H1 (cell line): ENCODE measurements at regions not wholly inside any gene's neighbourhood (a gene's known extent, or its start where the extent isn't known, plus 50 kb on each side); places are given as distances from the start of the nearest gene placed in this dataset.

Source experiments
- CTCF ChIA-PET: fragments of 300-600 bp; sonication (Branson Sonifier 250); formaldehyde crosslinking; loops from one replicate; lab custom pipeline; 2021; ENCODE audit not compliant: partially characterized antibody; lab: Charles Lee
- POLR2A ChIA-PET: fragments of 300-600 bp; sonication (Branson Sonifier 250); formaldehyde crosslinking; loops from one replicate; lab custom pipeline; 2021; ENCODE audit warnings: inconsistent platforms; ENCODE audit not compliant: partially characterized antibody; lab: Charles Lee
- DNase-seq, 2 experiments: peaks; one replicate each; pipeline versions ENCODE4 v3.0.0 to v3.0.0-alpha.2; 2010 to 2022; ENCODE audit warnings: low spot score in 2 of 2, low read depth in 1 of 2, mixed read lengths in 1 of 2
- FAIRE-seq: peaks from 2 replicates; lab custom pipeline; 2011; peaks lifted over from hg19 to GRCh38; lab: Jason Lieb, UNC
- H2AFZ ChIP-seq: 2 replicates; pipeline ENCODE4 v1.8.1; 2012; ENCODE audit warnings: low read length, inconsistent platforms
- H2AK5ac ChIP-seq: 2 replicates; pipeline ENCODE4 v1.6.1; 2013; ENCODE audit warnings: low read depth, low read length
- H2BK120ac ChIP-seq: replicated peaks from 2 replicates; pipeline ENCODE3; 2013; ENCODE audit warnings: low read depth, low read length, inconsistent platforms
- H2BK12ac ChIP-seq: 2 replicates; pipeline ENCODE4 v1.6.1; 2013; ENCODE audit warnings: low read depth, low read length
- H2BK15ac ChIP-seq: 2 replicates; pipeline ENCODE4 v1.6.1; 2013; ENCODE audit warnings: low read length
- H2BK20ac ChIP-seq: 2 replicates; pipeline ENCODE4 v1.6.1; 2013; ENCODE audit warnings: low read length
- H2BK5ac ChIP-seq: 2 replicates; pipeline ENCODE4 v1.6.1; 2013; ENCODE audit warnings: low read depth, low read length
- H3K14ac ChIP-seq: 2 replicates; pipeline ENCODE4 v1.6.1; 2013; ENCODE audit warnings: inconsistent platforms; ENCODE audit not compliant: insufficient read length
- H3K18ac ChIP-seq: 2 replicates; pipeline ENCODE4 v1.6.1; 2013; ENCODE audit warnings: low read length; ENCODE audit errors: extremely low read depth
- H3K23ac ChIP-seq: 2 replicates; pipeline ENCODE4 v1.6.1; 2013; ENCODE audit warnings: inconsistent platforms; ENCODE audit not compliant: insufficient read length
- H3K23me2 ChIP-seq: 2 replicates; pipeline ENCODE4 v1.6.1; 2013; ENCODE audit warnings: low read depth, low read length
- H3K27ac ChIP-seq: 2 replicates; pipeline ENCODE4 v1.6.1; 2011; ENCODE audit warnings: low read depth, low read length, inconsistent platforms
- H3K27me3 ChIP-seq, 4 experiments: replicated peaks in 1 of 4; 1 replicate in 1 of 4; 2 replicates in 3 of 4; pipeline versions ENCODE4 v1.6.1 to v1.8.1; 2011 to 2013; ENCODE audit warnings: low read length in 3 of 4, mild to moderate bottlenecking in 3 of 4, inconsistent platforms in 2 of 4, mixed read lengths in 2 of 4, moderate library complexity in 1 of 4; ENCODE audit not compliant: control insufficient read depth in 3 of 4, insufficient read depth in 3 of 4; ENCODE audit errors: extremely low read depth in 1 of 4
- H3K36me3 ChIP-seq, 4 experiments: 2 replicates each; pipeline versions ENCODE4 v1.6.1 to v1.8.1; 2011 to 2013; ENCODE audit warnings: mild to moderate bottlenecking in 4 of 4, low read length in 3 of 4, moderate library complexity in 2 of 4, control low read depth in 1 of 4, inconsistent platforms in 1 of 4; ENCODE audit not compliant: insufficient read depth in 4 of 4, control insufficient read depth in 2 of 4
- H3K4ac ChIP-seq: replicated peaks from 2 replicates; pipeline ENCODE3; 2013; ENCODE audit warnings: low read length, low read depth, mixed read lengths, inconsistent platforms; ENCODE audit not compliant: insufficient read length
- H3K4me1 ChIP-seq, 4 experiments: replicated peaks in 1 of 4; 1 replicate in 1 of 4; 2 replicates in 3 of 4; pipeline versions ENCODE4 v1.6.1 to v1.8.1; 2011 to 2013; ENCODE audit warnings: low read length in 3 of 4, inconsistent platforms in 2 of 4, mixed read lengths in 1 of 4; ENCODE audit not compliant: insufficient read depth in 4 of 4, control insufficient read depth in 3 of 4
- H3K4me2 ChIP-seq, 2 experiments: 2 replicates each; pipeline versions ENCODE4 v1.6.1 to v1.8.1; 2011 to 2013; ENCODE audit warnings: low read depth in 2 of 2, low read length in 2 of 2, control low read depth in 1 of 2, inconsistent platforms in 1 of 2, mild to moderate bottlenecking in 1 of 2; ENCODE audit not compliant: insufficient read depth in 1 of 2
- H3K4me3 ChIP-seq, 4 experiments: fragments of 200-600, 300-600 bp in 1 of 4; sonication (generic), shearing (Covaris generic), sonication (Bioruptor Twin) in 1 of 4; 2 replicates each; pipeline versions ENCODE4 v1.5.1 to v1.8.1; 2011 to 2016; ENCODE audit warnings: low read length in 4 of 4, low read depth in 3 of 4, control low read depth in 2 of 4, inconsistent platforms in 2 of 4, mild to moderate bottlenecking in 2 of 4, mixed read lengths in 1 of 4, moderate library complexity in 1 of 4; ENCODE audit not compliant: insufficient read depth in 2 of 4; ENCODE audit errors: extremely low read depth in 1 of 4
- H3K56ac ChIP-seq: replicated peaks from 2 replicates; pipeline ENCODE3; 2013; ENCODE audit warnings: low read depth, mild to moderate bottlenecking, mixed read lengths, low read length, inconsistent platforms; ENCODE audit not compliant: insufficient read length
- H3K79me1 ChIP-seq: 2 replicates; pipeline ENCODE4 v1.6.1; 2013; ENCODE audit warnings: low read depth, low read length, control low read depth
- H3K79me2 ChIP-seq, 2 experiments: 2 replicates each; pipeline versions ENCODE4 v1.6.1 to v1.8.1; 2012 to 2013; ENCODE audit warnings: low read length in 2 of 2, mild to moderate bottlenecking in 2 of 2, inconsistent platforms in 1 of 2; ENCODE audit not compliant: insufficient read depth in 2 of 2, control insufficient read depth in 1 of 2
- H3K9ac ChIP-seq, 4 experiments: replicated peaks in 1 of 4; 1 replicate in 1 of 4; 2 replicates in 3 of 4; pipeline versions ENCODE4 v1.6.1 to v1.8.1; 2011 to 2013; ENCODE audit warnings: low read depth in 3 of 4, low read length in 3 of 4, control low read depth in 2 of 4, mild to moderate bottlenecking in 2 of 4, moderate library complexity in 2 of 4, inconsistent platforms in 1 of 4; ENCODE audit errors: extremely low read depth in 1 of 4
- H3K9me3 ChIP-seq, 2 experiments: 2 replicates each; pipeline versions ENCODE4 v1.6.1 to v1.8.1; 2012 to 2013; ENCODE audit warnings: mild to moderate bottlenecking in 2 of 2, moderate library complexity in 2 of 2, control low read depth in 1 of 2, inconsistent platforms in 1 of 2, low read depth in 1 of 2, low read length in 1 of 2, mixed read lengths in 1 of 2; ENCODE audit not compliant: insufficient read depth in 2 of 2
- H4K20me1 ChIP-seq, 2 experiments: replicated peaks in 1 of 2; 2 replicates each; pipeline versions ENCODE3 to v1.8.1; 2011 to 2013; ENCODE audit warnings: inconsistent platforms in 2 of 2, low read length in 2 of 2, mild to moderate bottlenecking in 1 of 2; ENCODE audit not compliant: insufficient read depth in 2 of 2, control insufficient read depth in 1 of 2
- H4K5ac ChIP-seq: 2 replicates; pipeline ENCODE4 v1.6.1; 2013; ENCODE audit warnings: low read length, low read depth, mixed read lengths, inconsistent platforms; ENCODE audit not compliant: insufficient read length
- H4K8ac ChIP-seq: 2 replicates; pipeline ENCODE4 v1.8.0; 2013; ENCODE audit warnings: mild to moderate bottlenecking, moderate library complexity, low read length, inconsistent platforms; ENCODE audit not compliant: insufficient read depth; ENCODE audit errors: extremely low read depth
- H4K91ac ChIP-seq: replicated peaks from 2 replicates; pipeline ENCODE3; 2013; ENCODE audit warnings: low read length, mixed read lengths, inconsistent platforms; ENCODE audit not compliant: insufficient read length
- CTCF ChIP-seq, 3 experiments: IDR thresholded peaks; 1 replicate in 2 of 3; 2 replicates in 1 of 3; pipeline versions ENCODE4 v1.5.1 to v1.6.1; 2011; ENCODE audit warnings: low read length in 3 of 3, mild to moderate bottlenecking in 3 of 3, inconsistent platforms in 2 of 3, low read depth in 1 of 3, moderate library complexity in 1 of 3; ENCODE audit not compliant: insufficient read depth in 1 of 3; ENCODE audit errors: control extremely low read depth in 1 of 3
- FOSL1 ChIP-seq: IDR thresholded peaks from 2 replicates; pipeline ENCODE4 v1.6.1; 2011; ENCODE audit warnings: mild to moderate bottlenecking, low read depth, low read length, moderate library complexity; ENCODE audit not compliant: insufficient read depth
- JUN ChIP-seq: IDR thresholded peaks from 2 replicates; pipeline ENCODE4 v1.6.1; 2011; ENCODE audit warnings: low read depth, mild to moderate bottlenecking, improper control_type of control experiment, low read length
- RAD21 ChIP-seq, 2 experiments: IDR thresholded peaks in 1 of 2; conservative IDR thresholded peaks in 1 of 2; 2 replicates each; pipeline ENCODE4 v1.6.1; 2011; ENCODE audit warnings: low read depth in 2 of 2, low read length in 2 of 2, improper control_type of control experiment in 1 of 2, inconsistent platforms in 1 of 2, mild to moderate bottlenecking in 1 of 2, moderate library complexity in 1 of 2
- WGBS, 2 experiments: shearing (Covaris generic) in 1 of 2; methylation state at CpG; one replicate each; pipeline versions ENCODE4 v1.1.6 to v1.1.7; 2013 to 2015; ENCODE audit warnings: low lambda C conversion rate in 2 of 2, mixed read lengths in 2 of 2, inconsistent platforms in 1 of 2, low coverage in 1 of 2, missing lambda C conversion rate in 1 of 2; ENCODE audit not compliant: insufficient replicate concordance in 2 of 2, insufficient coverage in 1 of 2, insufficient read length in 1 of 2; ENCODE audit errors: extremely low coverage in 1 of 2, missing lambda C conversion rate in 1 of 2; 5-methylcytosine and 5-hydroxymethylcytosine counted together

DNA sequence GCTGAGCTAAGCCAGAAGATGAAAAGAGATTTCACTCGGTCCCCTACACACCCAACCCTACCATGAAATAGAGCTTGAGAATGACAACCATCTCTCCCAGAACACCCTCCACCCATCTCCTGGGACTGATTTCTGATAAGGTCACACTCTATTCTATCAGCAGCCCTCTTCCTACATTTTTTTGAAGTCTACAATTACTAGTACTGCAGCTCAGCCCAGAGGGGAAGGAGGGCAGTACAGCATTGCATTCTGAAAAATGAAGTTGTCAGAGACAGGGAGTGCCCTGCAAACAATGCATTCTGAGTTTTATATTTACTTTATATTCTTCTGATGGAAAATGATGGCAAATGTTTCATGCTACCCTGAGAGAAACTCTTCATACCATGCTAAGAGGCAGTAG lies 318.5 kb downstream of the BCAT1 start:
- H3K56ac ChIP-seq = no peak overlapping the region
- no peak overlapping the region for H3K4me2 ChIP-seq
- H3K4ac ChIP-seq = no peak overlapping the region
- H2BK15ac ChIP-seq = no peak overlapping the region
- FAIRE-seq = no peak
- no peaks in the 10 kb centered on the region for H4K20me1 ChIP-seq
- H3K4me3 ChIP-seq = no peak overlapping the region
- no peak overlapping the region for H2AFZ ChIP-seq
- TF ChIP-seq JUN (no peak), RAD21 (IDR thresholded peaks at IDR 0.05 in 1 of 2, conservative IDR thresholded peaks at IDR 0.05 in 1 of 2; ENCODE audit: low read depth in 2 of 2, low read length in 2 of 2) (peak; percentile 69 to 75), FOSL1 (no peak), CTCF (IDR thresholded peaks at IDR 0.05; ENCODE audit: control extremely low read depth in 1 of 3, insufficient read depth in 1 of 3, low read depth in 1 of 3, low read length in 3 of 3) (peak in 2 of 3 experiments; percentile 26 to 42; a peak in 2 of 4 replicates)
- POLR2A ChIA-PET = no interaction called here
- H4K8ac ChIP-seq = no peak overlapping the region
- no peak overlapping the region for H2BK12ac ChIP-seq
- H3K79me1 ChIP-seq = no peaks in the 10 kb centered on the region
- DNase-seq = no peak
- H2BK120ac ChIP-seq = no peak overlapping the region
- no peaks in the 10 kb centered on the region for H3K9me3 ChIP-seq
- no peak overlapping the region for H4K5ac ChIP-seq
- WGBS, 2 experiments = 95% methylated on average over 1 of the region's 1 CpG; no CpG with 5 or more reads in 1 of the 2 experiments
- no peaks in the 10 kb centered on the region for H3K23me2 ChIP-seq
- no peaks in the 10 kb centered on the region for H3K27me3 ChIP-seq
- H2AK5ac ChIP-seq = no peak overlapping the region
- no peaks in the 10 kb centered on the region for H3K79me2 ChIP-seq
- no peaks in the 10 kb centered on the region for H3K4me1 ChIP-seq
- H3K27ac ChIP-seq = no peak overlapping the region
- no peak overlapping the region for H2BK5ac ChIP-seq
- no peak overlapping the region for H3K23ac ChIP-seq
- no peak overlapping the region for H3K14ac ChIP-seq
- CTCF ChIA-PET = interaction anchor here (0.6 kb wide), 1 partner anchor 1102 kb away, joined by 3 read pairs; no protein-coding TSS in a partner anchor
- no peak overlapping the region for H3K9ac ChIP-seq
- H3K36me3 ChIP-seq = no peaks in the 10 kb centered on the region
- H3K18ac ChIP-seq = no peak overlapping the region
- H2BK20ac ChIP-seq = no peak overlapping the region
- H4K91ac ChIP-seq = no peak overlapping the region
